ENCODE measurements at regions not wholly inside any gene's neighbourhood (a gene's known extent, or its start where the extent isn't known, plus 50 kb on each side); places are given as distances from the start of the nearest gene placed in this dataset.
A peak's percentile ranks its signal among the peaks of the same experiment; 100 is the strongest.

DNA sequence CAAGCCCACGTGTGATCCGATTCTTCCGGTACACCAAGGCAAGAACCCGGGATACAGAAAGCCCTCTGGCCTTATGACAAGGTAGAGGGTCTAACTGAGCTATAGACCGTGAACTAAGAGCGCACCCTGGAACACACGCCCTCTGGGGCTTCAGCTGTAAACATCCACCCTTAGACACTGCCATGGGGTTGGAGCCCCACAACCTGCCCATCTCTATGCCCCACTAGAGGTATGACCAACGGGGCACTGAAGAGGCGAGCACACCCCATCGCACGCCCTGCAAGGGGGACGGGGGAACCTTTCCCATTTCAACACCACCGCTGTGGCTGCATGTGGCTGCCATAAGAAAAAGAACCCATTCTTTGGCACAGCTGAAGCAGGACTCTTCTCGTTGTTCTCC, 1206.0 kb upstream of the TMEM132C start:
- Histone ChIP-seq H3K27me3 (ENCODE audit: insufficient read depth, low read length) (peaks cover 2% of the 10 kb centered on the region), H2AFZ (ENCODE audit: low read depth, low read length) (no peak overlapping the region), H3K4me3 (ENCODE audit: low read length) (no peak overlapping the region), H3K9me3 (ENCODE audit: low read length) (no peaks in the 10 kb centered on the region), H3K36me3 (ENCODE audit: insufficient read depth, low read length) (no peaks in the 10 kb centered on the region), H3K4me1 (ENCODE audit: insufficient read depth, low read length) (no peaks in the 10 kb centered on the region)

DNA sequence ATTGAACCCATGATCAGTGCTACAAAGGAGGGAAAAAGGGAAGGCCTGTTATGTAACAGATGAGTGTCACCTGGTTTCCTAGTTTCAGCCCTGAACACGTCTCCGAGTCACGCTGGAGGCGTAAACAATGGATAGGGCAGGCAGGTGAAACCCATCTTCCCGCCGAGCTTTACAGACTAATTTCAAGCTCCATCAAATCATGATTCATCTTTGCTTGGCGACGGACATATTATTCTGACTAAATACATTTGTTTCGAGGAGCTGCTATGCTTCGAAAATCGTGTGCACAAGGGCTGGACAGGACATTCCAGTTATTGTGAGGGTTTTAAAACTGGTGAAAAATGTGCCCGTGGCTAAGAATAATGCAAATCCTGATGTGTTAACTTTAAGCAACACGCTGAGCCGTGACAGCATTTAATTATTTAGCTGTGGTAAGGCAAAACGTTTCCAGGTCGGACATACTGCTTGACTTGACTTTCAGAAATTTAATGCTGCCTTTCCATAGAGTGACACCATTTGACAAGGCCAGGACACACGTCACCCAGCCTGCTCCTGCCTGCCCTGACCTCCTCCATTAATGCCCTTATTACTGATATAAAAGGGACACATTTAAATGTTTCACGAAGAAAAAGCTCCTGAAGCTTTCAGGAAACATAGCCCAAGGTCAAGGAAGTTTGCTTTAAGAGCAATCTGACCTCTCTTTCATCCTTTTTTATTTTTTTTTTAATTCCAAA, 1203.5 kb upstream of the TMEM132C start:
- peaks cover 2% of the 10 kb centered on the region for H3K27me3 ChIP-seq (ENCODE audit: insufficient read depth, low read length)
- no peak overlapping the region for H2AFZ ChIP-seq (ENCODE audit: low read depth, low read length)
- no peaks in the 10 kb centered on the region for H3K9me3 ChIP-seq (ENCODE audit: low read length)
- H3K4me3 ChIP-seq (ENCODE audit: low read length) = no peak overlapping the region
- H3K36me3 ChIP-seq (ENCODE audit: insufficient read depth, low read length) = no peaks in the 10 kb centered on the region
- H3K4me1 ChIP-seq (ENCODE audit: insufficient read depth, low read length) = no peaks in the 10 kb centered on the region

DNA sequence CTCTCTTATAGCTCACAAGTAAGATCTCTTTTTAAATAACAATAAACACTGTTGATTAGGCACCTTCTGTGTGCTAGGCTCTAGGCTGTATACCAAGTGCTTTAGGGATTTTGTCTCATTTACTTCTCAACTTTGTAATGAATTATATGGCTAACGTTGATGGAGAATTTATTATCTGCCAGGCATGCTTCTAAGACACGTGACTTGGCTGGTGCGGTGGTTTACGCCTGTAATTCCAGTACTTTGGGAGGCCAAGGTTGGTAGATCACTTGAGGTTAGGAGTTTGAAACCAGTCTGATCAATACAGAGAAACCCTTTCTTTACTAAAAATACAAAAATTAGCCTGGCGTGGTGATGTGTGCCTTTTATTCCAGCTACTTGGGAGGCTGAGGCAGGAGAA, 1202.8 kb upstream of the TMEM132C start:
- H3K9me3 ChIP-seq (ENCODE audit: low read length) = no peaks in the 10 kb centered on the region
- no peak overlapping the region for H2AFZ ChIP-seq (ENCODE audit: low read depth, low read length)
- H3K36me3 ChIP-seq (ENCODE audit: insufficient read depth, low read length) = no peaks in the 10 kb centered on the region
- H3K27me3 ChIP-seq (ENCODE audit: insufficient read depth, low read length) = peaks cover 2% of the 10 kb centered on the region
- H3K4me3 ChIP-seq (ENCODE audit: low read length) = no peak overlapping the region
- H3K4me1 ChIP-seq (ENCODE audit: insufficient read depth, low read length) = no peaks in the 10 kb centered on the region

DNA sequence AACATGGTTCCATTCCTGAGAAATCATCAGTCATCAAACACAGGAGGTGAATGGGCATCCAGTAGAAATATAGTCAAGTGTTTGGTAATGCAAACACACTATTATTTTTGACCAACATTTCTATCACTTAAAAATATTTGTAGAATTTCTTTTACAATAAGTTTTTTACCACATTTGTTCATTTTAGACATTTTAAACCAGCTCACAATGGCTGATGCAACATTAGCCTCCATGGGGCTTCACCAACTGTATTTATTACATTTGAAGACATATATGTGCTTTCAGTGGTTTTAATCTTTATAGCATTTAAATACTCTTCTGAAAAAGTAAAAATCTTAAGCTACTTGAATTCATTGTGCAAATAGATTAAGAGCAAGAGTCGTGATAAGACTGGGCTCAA, 1201.4 kb upstream of the TMEM132C start:
- H3K9me3 ChIP-seq (ENCODE audit: low read length) = no peaks in the 10 kb centered on the region
- H3K27me3 ChIP-seq (ENCODE audit: insufficient read depth, low read length) = peaks cover 2% of the 10 kb centered on the region
- H2AFZ ChIP-seq (ENCODE audit: low read depth, low read length) = no peak overlapping the region
- no peaks in the 10 kb centered on the region for H3K4me1 ChIP-seq (ENCODE audit: insufficient read depth, low read length)
- no peak overlapping the region for H3K4me3 ChIP-seq (ENCODE audit: low read length)
- no peaks in the 10 kb centered on the region for H3K36me3 ChIP-seq (ENCODE audit: insufficient read depth, low read length)

DNA sequence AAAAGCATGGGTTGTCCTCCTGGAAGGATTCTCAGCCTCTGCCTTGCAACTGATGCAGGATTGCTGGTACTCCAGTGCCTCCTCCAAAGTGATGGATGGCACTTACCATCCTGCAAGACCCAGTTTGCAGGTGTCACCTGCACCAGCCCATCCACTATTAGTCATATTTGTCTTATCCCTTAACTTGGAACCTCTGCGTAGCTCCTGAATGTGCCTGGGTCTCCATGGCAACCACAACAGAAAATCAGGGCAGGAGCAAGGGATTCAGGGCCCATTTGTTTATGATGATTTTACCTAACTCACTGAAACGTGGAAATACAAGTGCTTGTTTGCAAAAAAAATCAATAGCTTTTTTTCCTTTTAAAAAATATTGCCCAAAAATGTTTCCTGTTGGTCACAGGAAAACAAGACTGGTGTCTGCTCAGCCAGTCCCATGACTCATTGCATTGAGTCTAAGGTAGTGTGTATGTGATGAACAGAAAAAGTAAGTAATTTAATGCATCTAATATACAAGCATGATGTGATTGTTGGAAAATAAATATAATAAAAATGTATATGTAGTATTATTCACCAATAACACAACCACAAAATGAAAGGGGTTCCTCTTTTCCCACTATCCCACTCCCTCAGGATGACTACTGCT, 1196.3 kb upstream of the TMEM132C start:
- H3K9me3 ChIP-seq (ENCODE audit: low read length) = no peaks in the 10 kb centered on the region
- peaks cover 2% of the 10 kb centered on the region for H3K27me3 ChIP-seq (ENCODE audit: insufficient read depth, low read length)
- H2AFZ ChIP-seq (ENCODE audit: low read depth, low read length) = no peak overlapping the region
- no peak overlapping the region for H3K4me3 ChIP-seq (ENCODE audit: low read length)
- no peaks in the 10 kb centered on the region for H3K4me1 ChIP-seq (ENCODE audit: insufficient read depth, low read length)
- no peaks in the 10 kb centered on the region for H3K36me3 ChIP-seq (ENCODE audit: insufficient read depth, low read length)

DNA sequence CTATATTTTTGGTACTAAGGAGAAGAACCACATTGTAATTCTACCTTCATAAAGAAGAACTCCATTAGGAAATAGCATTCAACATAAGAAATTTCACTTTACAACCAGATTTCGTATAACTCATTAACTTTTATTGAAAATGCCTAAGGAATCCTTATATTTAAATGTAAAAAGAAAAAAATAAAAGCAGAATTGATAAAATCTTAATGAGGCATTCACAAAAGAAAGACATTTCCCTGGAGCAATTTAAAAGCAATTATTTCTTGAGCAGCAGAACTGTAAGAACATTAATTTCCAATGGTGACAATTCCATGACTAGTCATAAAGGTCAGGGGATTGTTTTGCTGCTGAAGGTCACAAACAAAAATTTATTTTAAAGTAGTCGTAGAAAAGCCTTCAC, 1192.8 kb upstream of the TMEM132C start:
- H2AFZ ChIP-seq (ENCODE audit: low read depth, low read length) = no peak overlapping the region
- H3K9me3 ChIP-seq (ENCODE audit: low read length) = no peaks in the 10 kb centered on the region
- H3K4me1 ChIP-seq (ENCODE audit: insufficient read depth, low read length) = no peaks in the 10 kb centered on the region
- no peaks in the 10 kb centered on the region for H3K36me3 ChIP-seq (ENCODE audit: insufficient read depth, low read length)
- H3K27me3 ChIP-seq (ENCODE audit: insufficient read depth, low read length) = peaks cover 2% of the 10 kb centered on the region
- H3K4me3 ChIP-seq (ENCODE audit: low read length) = no peak overlapping the region

DNA sequence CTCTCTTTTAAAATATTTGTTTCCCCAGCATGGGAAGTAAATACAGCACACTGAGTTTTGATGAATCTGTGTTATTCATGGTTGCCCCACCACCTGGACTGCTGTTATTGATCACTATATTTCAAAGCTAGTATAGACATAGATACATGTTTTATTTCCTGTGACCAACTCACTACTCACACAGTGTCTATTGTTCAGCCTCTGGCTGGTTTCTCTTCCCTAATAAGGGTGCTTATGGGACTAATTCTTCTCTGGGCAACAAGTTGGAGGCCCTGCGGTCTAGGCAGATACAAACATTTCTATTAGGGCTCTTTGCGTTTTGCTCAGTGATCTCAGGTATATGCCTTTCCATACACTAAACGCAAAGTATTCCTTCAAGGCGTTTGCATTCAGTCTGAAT, 1191.0 kb upstream of the TMEM132C start:
- no peaks in the 10 kb centered on the region for H3K36me3 ChIP-seq (ENCODE audit: insufficient read depth, low read length)
- no peak overlapping the region for H3K4me3 ChIP-seq (ENCODE audit: low read length)
- H2AFZ ChIP-seq (ENCODE audit: low read depth, low read length) = no peak overlapping the region
- peaks cover 2% of the 10 kb centered on the region for H3K27me3 ChIP-seq (ENCODE audit: insufficient read depth, low read length)
- H3K9me3 ChIP-seq (ENCODE audit: low read length) = no peaks in the 10 kb centered on the region
- no peaks in the 10 kb centered on the region for H3K4me1 ChIP-seq (ENCODE audit: insufficient read depth, low read length)

DNA sequence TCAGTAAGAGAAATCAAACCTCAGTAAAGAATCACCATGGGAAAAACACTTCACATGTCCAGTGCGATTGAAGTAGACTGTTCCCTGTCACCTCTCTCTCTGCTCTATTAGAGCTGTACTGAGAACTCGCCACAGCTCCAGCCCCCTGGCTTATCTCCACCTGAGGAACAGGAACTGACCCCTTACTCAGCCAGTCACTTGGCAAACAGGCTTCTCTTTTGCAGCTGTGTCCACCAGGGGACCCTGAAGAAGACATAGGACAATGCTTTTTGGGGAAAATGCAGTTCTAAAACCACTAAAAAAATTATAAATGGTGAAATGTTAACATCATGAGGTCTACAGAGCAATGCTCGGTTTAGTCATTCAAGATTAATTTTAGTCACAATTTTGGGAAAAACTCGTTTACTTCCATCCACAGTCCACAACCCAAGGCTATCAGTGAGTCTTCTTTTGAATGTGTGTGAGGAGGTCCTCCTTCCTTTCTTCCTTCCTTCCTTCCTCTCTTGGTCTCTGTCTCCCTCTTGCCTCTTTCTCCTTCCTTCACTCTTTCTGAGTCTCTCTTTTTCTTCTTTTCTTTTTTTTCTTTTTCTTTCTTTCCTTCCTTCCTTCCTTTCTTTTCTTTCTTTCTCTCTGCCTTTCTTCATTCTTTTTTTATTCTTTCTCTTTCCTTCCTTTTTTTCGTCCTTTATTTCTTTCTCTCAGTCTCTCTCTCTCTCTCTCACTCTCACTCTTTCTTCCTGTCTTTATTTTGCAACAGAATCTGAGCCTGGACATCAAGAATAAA, 1189.5 kb upstream of the TMEM132C start:
- no peaks in the 10 kb centered on the region for H3K9me3 ChIP-seq (ENCODE audit: low read length)
- no peaks in the 10 kb centered on the region for H3K36me3 ChIP-seq (ENCODE audit: insufficient read depth, low read length)
- H3K27me3 ChIP-seq (ENCODE audit: insufficient read depth, low read length) = peaks cover 2% of the 10 kb centered on the region
- H3K4me1 ChIP-seq (ENCODE audit: insufficient read depth, low read length) = no peaks in the 10 kb centered on the region
- no peak overlapping the region for H2AFZ ChIP-seq (ENCODE audit: low read depth, low read length)
- no peak overlapping the region for H3K4me3 ChIP-seq (ENCODE audit: low read length)

DNA sequence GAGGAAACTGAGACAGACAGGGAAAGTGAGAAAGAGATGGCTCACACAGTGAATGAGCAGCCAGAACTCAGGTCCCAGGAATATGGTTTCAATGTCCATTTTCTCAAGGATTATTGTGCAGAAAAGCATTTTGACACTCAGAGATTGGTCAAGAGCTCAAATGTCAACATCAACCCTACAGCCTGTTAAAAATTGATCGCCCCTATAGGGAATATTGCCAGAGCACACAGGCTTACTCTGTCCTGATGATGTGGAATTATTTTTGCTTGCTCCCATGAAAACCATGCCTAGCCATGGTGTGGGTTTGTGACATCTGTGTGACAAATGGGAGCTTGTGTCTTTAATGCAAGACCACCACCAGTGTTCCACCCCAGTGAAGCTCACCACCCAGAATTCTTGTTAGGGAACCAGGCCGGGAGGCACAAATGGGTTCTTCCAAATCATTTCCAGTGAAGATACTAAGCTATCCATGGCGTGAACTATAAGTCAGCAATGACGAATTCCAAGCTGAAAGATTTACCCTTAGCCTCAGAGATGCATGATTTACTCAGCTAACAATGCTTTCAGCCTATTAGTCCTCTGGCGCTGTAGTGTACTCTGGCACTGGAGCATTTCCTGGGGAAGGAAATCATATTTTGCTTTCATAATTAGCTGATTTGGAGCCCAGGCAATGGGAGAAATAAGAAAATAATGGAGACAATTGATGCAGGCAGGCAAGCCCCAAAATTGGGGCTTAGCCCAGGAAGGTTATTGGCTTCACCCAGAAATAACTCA, 1188.2 kb upstream of the TMEM132C start:
- Histone ChIP-seq H3K36me3 (ENCODE audit: insufficient read depth, low read length) (no peaks in the 10 kb centered on the region), H3K9me3 (ENCODE audit: low read length) (no peaks in the 10 kb centered on the region), H3K4me1 (ENCODE audit: insufficient read depth, low read length) (no peaks in the 10 kb centered on the region), H3K27me3 (ENCODE audit: insufficient read depth, low read length) (peaks cover 2% of the 10 kb centered on the region), H3K4me3 (ENCODE audit: low read length) (no peak overlapping the region), H2AFZ (ENCODE audit: low read depth, low read length) (no peak overlapping the region)

DNA sequence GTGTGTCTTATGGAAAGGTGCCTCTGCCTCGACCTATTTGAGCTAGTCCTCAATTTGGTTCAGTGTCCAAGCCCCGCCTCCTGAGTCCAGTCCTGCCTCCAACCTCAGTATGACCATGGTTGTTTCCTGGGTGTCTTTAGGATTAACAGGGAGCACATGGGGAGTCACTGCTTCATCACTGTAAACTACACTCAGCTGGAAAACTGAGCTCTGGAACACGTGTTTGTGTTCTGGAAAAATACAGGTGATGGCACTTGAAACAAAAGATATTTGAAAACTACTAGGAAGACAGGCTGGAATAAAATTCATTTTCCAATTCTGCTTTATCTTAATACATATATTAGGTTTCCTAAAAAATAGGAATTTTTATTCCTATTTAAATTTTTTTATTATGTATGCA, 1187.3 kb upstream of the TMEM132C start:
- H3K4me3 ChIP-seq (ENCODE audit: low read length) = no peak overlapping the region
- no peaks in the 10 kb centered on the region for H3K9me3 ChIP-seq (ENCODE audit: low read length)
- H3K4me1 ChIP-seq (ENCODE audit: insufficient read depth, low read length) = no peaks in the 10 kb centered on the region
- H2AFZ ChIP-seq (ENCODE audit: low read depth, low read length) = no peak overlapping the region
- H3K27me3 ChIP-seq (ENCODE audit: insufficient read depth, low read length) = no peaks in the 10 kb centered on the region
- no peaks in the 10 kb centered on the region for H3K36me3 ChIP-seq (ENCODE audit: insufficient read depth, low read length)

DNA sequence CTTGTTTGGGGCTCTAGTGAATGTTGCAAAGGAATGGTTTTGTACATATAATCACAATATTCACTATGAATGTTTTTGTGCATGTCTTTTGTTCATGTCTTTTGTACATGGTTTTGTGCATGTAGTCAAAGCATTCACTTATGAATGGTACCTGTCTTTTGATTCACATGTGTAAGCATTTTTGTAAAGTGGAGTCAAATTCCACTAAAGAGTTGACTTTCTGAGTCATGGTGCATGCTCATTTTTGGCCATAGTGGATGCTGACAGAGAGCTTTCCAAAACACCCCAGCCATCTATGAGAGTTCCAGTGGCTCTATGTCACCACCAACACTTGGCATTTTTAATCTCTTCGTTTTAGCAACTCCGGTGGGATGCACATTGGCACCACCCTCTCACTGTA, 1185.9 kb upstream of the TMEM132C start:
- no peak overlapping the region for H2AFZ ChIP-seq (ENCODE audit: low read depth, low read length)
- H3K4me1 ChIP-seq (ENCODE audit: insufficient read depth, low read length) = no peaks in the 10 kb centered on the region
- H3K4me3 ChIP-seq (ENCODE audit: low read length) = no peak overlapping the region
- H3K36me3 ChIP-seq (ENCODE audit: insufficient read depth, low read length) = no peaks in the 10 kb centered on the region
- no peaks in the 10 kb centered on the region for H3K27me3 ChIP-seq (ENCODE audit: insufficient read depth, low read length)
- no peaks in the 10 kb centered on the region for H3K9me3 ChIP-seq (ENCODE audit: low read length)

DNA sequence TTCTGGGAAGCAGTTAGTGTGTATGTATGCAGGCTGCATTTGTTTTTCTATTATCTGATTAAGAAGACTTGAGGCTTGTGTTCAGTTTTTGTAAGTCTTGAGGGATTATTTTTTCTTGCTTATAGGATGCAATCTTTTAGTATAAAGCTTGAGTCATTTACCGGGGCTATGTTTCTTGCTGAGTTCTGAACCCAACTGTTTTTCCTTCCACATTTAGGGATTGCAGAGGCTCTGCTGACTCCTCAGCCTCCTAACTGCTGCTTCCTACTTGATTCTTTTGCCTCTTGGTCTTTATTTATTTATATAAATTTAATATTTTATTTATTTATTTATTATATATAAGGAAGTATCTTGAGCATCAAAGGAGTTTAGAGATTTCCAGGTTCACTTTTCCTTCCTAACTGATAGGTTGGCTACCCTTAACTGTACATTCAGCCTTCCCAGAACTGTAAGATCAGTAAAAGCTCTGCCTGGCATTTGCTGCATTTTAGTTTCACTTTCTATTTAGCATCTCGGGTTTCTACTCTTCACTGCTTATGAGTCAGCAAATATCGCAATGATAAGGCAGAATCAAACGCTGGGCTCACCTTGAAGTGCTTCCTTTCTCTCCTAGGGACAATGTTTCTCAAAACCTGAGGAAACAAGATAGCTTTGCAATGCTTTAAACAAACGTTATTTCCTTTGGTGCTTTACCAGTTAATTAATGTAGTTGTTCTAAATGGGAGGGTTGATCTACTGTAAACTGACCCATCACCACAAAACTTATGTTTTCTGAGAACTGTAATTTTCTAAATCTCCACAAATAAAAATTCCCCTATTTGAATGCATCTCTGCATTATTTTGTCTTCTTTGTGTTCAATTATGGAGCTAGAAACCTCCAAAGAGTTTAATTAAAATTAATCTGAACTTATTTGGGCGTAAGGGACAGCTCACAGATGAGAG, 1183.7 kb upstream of the TMEM132C start:
- Histone ChIP-seq H3K4me3 (ENCODE audit: low read length) (peak overlapping the region; percentile 27), H3K4me1 (ENCODE audit: insufficient read depth, low read length) (no peaks in the 10 kb centered on the region), H3K36me3 (ENCODE audit: insufficient read depth, low read length) (no peaks in the 10 kb centered on the region), H3K9me3 (ENCODE audit: low read length) (no peaks in the 10 kb centered on the region), H3K27me3 (ENCODE audit: insufficient read depth, low read length) (no peaks in the 10 kb centered on the region), H2AFZ (ENCODE audit: low read depth, low read length) (no peak overlapping the region)
